ENCODE measurements at regions not wholly inside any gene's neighbourhood (a gene's known extent, or its start where the extent isn't known, plus 50 kb on each side); places are given as distances from the start of the nearest gene placed in this dataset.

GRCh38 chr13:99702687-99703319 is 201.5 kb downstream of the TM9SF2 start (continued):
- TF ChIP-seq JUN (IDR thresholded peaks at IDR 0.05; ENCODE audit: low read depth, low read length): no peak
- TF ChIP-seq EZH2 (IDR thresholded peaks at IDR 0.05; ENCODE audit: low read depth, low read length, severe bottlenecking): no peak
- no peak for TF ChIP-seq ASH2L (IDR thresholded peaks at IDR 0.05; ENCODE audit: low read length)
- no peak for TF ChIP-seq CBX8 (IDR thresholded peaks at IDR 0.05; ENCODE audit: borderline replicate concordance, low read depth, low read length)
- TF ChIP-seq RAD21 (IDR thresholded peaks at IDR 0.05 in 1 of 2, conservative IDR thresholded peaks at IDR 0.05 in 1 of 2; ENCODE audit: low read depth in 2 of 2, low read length in 2 of 2): peak; percentile 52; a peak in 3 of 4 replicates
- TF ChIP-seq GABPA (IDR thresholded peaks at IDR 0.05; ENCODE audit: borderline replicate concordance, insufficient read depth, low read length): no peak
- TF ChIP-seq SRF (IDR thresholded peaks at IDR 0.05; ENCODE audit: low read depth, low read length): no peak
- TF ChIP-seq GTF2F1 (IDR thresholded peaks at IDR 0.05; ENCODE audit: borderline replicate concordance, low read depth, low read length): no peak
- TF ChIP-seq USF2 (IDR thresholded peaks at IDR 0.05; ENCODE audit: low read length): no peak
- TF ChIP-seq KDM1A (IDR thresholded peaks at IDR 0.05; ENCODE audit: borderline replicate concordance, low read length): no peak
- peak; percentile 25 to 42 (median 26); a peak in 3 of 4 replicates for TF ChIP-seq CTCF (IDR thresholded peaks at IDR 0.05; ENCODE audit: control extremely low read depth in 1 of 3, insufficient read depth in 1 of 3, low read depth in 1 of 3, low read length in 3 of 3)
- TF ChIP-seq SP4 (IDR thresholded peaks at IDR 0.05; ENCODE audit: low read length): no peak
- no peak for TF ChIP-seq NANOG (IDR thresholded peaks at IDR 0.05; ENCODE audit: insufficient read depth, low read depth, low read length, poor library complexity, severe bottlenecking)
- TF ChIP-seq SIN3A (conservative IDR thresholded peaks at IDR 0.05 in 1 of 2, IDR thresholded peaks at IDR 0.05 in 1 of 2; ENCODE audit: low read depth in 1 of 2, low read length in 2 of 2): no peak

Data from H1 (cell line).